ENCODE measurements at regions not wholly inside any gene's neighbourhood (a gene's known extent, or its start where the extent isn't known, plus 50 kb on each side); places are given as distances from the start of the nearest gene placed in this dataset.
A peak's percentile ranks its signal among the peaks of the same experiment; 100 is the strongest.

GRCh38 chr4:144409525-144409924 is 236.4 kb upstream of the HHIP start:
- Mint-ChIP-seq H3K4me1 (0 out of 2 replicates have a peak, but pooled peaks cover 1% of the 10 kb centered on the region), H3K27me3 (ENCODE audit: low read depth) (no peaks in the 10 kb centered on the region; the same call in 1 of the 2 replicates)
- ATAC-seq = no peak

GRCh38 chr4:144410230-144410783 is 235.6 kb upstream of the HHIP start:
- H3K36me3 Mint-ChIP-seq = no peaks in the 10 kb centered on the region
- ChIA-PET CTCF (no interaction called here), POLR2A (no interaction called here)
- H3K4me1 Mint-ChIP-seq = no peaks in the 10 kb centered on the region
- no peaks in the 10 kb centered on the region; the same call in 1 of the 2 replicates for H3K27me3 Mint-ChIP-seq (ENCODE audit: low read depth)
- DNase-seq (ENCODE audit: low spot score) (no peak), ATAC-seq (no peak)
- no peak overlapping the region for H3K4me3 Mint-ChIP-seq
- H3K9me3 Mint-ChIP-seq = no peaks in the 10 kb centered on the region
- no peak overlapping the region for H3K27ac Mint-ChIP-seq
- no peak for TF ChIP-seq ZNF671 (CRISPR knock-in tag; IDR thresholded peaks at IDR 0.05)
- TF ChIP-seq, protein P1, sequence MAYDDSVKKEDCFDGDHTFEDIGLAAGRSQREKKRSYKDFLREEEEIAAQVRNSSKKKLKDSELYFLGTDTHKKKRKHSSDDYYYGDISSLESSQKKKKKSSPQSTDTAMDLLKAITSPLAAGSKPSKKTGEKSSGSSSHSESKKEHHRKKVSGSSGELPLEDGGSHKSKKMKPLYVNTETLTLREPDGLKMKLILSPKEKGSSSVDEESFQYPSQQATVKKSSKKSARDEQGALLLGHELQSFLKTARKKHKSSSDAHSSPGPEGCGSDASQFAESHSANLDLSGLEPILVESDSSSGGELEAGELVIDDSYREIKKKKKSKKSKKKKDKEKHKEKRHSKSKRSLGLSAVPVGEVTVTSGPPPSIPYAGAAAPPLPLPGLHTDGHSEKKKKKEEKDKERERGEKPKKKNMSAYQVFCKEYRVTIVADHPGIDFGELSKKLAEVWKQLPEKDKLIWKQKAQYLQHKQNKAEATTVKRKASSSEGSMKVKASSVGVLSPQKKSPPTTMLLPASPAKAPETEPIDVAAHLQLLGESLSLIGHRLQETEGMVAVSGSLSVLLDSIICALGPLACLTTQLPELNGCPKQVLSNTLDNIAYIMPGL (CRISPR knock-in tag; IDR thresholded peaks at IDR 0.05) = no peak
- TF ChIP-seq ATF6 (CRISPR knock-in tag; IDR thresholded peaks at IDR 0.05) = no peak
- TF ChIP-seq, protein P2, sequence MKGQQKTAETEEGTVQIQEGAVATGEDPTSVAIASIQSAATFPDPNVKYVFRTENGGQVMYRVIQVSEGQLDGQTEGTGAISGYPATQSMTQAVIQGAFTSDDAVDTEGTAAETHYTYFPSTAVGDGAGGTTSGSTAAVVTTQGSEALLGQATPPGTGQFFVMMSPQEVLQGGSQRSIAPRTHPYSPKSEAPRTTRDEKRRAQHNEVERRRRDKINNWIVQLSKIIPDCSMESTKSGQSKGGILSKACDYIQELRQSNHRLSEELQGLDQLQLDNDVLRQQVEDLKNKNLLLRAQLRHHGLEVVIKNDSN (CRISPR knock-in tag; IDR thresholded peaks at IDR 0.05) = no peak
- TF ChIP-seq AFF4 (CRISPR knock-in tag; IDR thresholded peaks at IDR 0.05; ENCODE audit: borderline replicate concordance) = no peak
- TF ChIP-seq, protein P3, sequence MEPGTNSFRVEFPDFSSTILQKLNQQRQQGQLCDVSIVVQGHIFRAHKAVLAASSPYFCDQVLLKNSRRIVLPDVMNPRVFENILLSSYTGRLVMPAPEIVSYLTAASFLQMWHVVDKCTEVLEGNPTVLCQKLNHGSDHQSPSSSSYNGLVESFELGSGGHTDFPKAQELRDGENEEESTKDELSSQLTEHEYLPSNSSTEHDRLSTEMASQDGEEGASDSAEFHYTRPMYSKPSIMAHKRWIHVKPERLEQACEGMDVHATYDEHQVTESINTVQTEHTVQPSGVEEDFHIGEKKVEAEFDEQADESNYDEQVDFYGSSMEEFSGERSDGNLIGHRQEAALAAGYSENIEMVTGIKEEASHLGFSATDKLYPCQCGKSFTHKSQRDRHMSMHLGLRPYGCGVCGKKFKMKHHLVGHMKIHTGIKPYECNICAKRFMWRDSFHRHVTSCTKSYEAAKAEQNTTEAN (CRISPR knock-in tag; IDR thresholded peaks at IDR 0.05) = no peak
- TF ChIP-seq FOXK1 (CRISPR knock-in tag; IDR thresholded peaks at IDR 0.05) = no peak
- TF ChIP-seq, protein P4, sequence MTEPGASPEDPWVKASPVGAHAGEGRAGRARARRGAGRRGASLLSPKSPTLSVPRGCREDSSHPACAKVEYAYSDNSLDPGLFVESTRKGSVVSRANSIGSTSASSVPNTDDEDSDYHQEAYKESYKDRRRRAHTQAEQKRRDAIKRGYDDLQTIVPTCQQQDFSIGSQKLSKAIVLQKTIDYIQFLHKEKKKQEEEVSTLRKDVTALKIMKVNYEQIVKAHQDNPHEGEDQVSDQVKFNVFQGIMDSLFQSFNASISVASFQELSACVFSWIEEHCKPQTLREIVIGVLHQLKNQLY (CRISPR knock-in tag; IDR thresholded peaks at IDR 0.05) = no peak
- TF ChIP-seq, protein P5, sequence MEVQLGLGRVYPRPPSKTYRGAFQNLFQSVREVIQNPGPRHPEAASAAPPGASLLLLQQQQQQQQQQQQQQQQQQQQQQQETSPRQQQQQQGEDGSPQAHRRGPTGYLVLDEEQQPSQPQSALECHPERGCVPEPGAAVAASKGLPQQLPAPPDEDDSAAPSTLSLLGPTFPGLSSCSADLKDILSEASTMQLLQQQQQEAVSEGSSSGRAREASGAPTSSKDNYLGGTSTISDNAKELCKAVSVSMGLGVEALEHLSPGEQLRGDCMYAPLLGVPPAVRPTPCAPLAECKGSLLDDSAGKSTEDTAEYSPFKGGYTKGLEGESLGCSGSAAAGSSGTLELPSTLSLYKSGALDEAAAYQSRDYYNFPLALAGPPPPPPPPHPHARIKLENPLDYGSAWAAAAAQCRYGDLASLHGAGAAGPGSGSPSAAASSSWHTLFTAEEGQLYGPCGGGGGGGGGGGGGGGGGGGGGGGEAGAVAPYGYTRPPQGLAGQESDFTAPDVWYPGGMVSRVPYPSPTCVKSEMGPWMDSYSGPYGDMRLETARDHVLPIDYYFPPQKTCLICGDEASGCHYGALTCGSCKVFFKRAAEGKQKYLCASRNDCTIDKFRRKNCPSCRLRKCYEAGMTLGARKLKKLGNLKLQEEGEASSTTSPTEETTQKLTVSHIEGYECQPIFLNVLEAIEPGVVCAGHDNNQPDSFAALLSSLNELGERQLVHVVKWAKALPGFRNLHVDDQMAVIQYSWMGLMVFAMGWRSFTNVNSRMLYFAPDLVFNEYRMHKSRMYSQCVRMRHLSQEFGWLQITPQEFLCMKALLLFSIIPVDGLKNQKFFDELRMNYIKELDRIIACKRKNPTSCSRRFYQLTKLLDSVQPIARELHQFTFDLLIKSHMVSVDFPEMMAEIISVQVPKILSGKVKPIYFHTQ (CRISPR knock-in tag; IDR thresholded peaks at IDR 0.05) = no peak
- TF ChIP-seq RELA (CRISPR knock-in tag; IDR thresholded peaks at IDR 0.05; ENCODE audit: borderline replicate concordance) = no peak
- TF ChIP-seq USF2 (CRISPR knock-in tag; IDR thresholded peaks at IDR 0.05) = no peak
- TF ChIP-seq GTF2I (CRISPR knock-in tag; conservative IDR thresholded peaks at IDR 0.05) = no peak
- TF ChIP-seq PRRX2 (CRISPR knock-in tag; IDR thresholded peaks at IDR 0.05) = no peak
- TF ChIP-seq RORB (CRISPR knock-in tag; IDR thresholded peaks at IDR 0.05) = no peak
- TF ChIP-seq OVOL2 (CRISPR knock-in tag; IDR thresholded peaks at IDR 0.05; ENCODE audit: borderline replicate concordance) = no peak
- no peak for TF ChIP-seq GRHL2 (CRISPR knock-in tag; IDR thresholded peaks at IDR 0.05; ENCODE audit: insufficient replicate concordance, severe bottlenecking)
- TF ChIP-seq JUN (CRISPR knock-in tag; IDR thresholded peaks at IDR 0.05) = no peak
- TF ChIP-seq CREB1 (CRISPR knock-in tag; IDR thresholded peaks at IDR 0.05) = no peak
- no peak for TF ChIP-seq FOXP1 (CRISPR knock-in tag; IDR thresholded peaks at IDR 0.05; ENCODE audit: borderline replicate concordance)

More at GRCh38 chr4:144409525-144409924, 236.4 kb upstream of the HHIP start:
- ChIA-PET CTCF (no interaction called here), POLR2A (no interaction called here)
- Mint-ChIP-seq H3K9me3 (no peaks in the 10 kb centered on the region), H3K36me3 (no peaks in the 10 kb centered on the region), H3K4me3 (no peak overlapping the region), H3K27ac (no peak overlapping the region)
- TF ChIP-seq, protein P6, sequence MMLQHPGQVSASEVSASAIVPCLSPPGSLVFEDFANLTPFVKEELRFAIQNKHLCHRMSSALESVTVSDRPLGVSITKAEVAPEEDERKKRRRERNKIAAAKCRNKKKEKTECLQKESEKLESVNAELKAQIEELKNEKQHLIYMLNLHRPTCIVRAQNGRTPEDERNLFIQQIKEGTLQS (CRISPR knock-in tag; conservative IDR thresholded peaks at IDR 0.05) = no peak
- peak; percentile 99 for TF ChIP-seq HMGA2 (CRISPR knock-in tag; IDR thresholded peaks at IDR 0.05)
- DNase-seq (ENCODE audit: low spot score) = no peak

Data from WTC11 (cell line).